ENCODE measurements at regions not wholly inside any gene's neighbourhood (a gene's known extent, or its start where the extent isn't known, plus 50 kb on each side); places are given as distances from the start of the nearest gene placed in this dataset.

- Histone ChIP-seq H3K27ac (ENCODE audit: low read depth in 1 of 2, low read length in 1 of 2) (no peak overlapping the region), H3K9me3 (ENCODE audit: control insufficient read depth in 4 of 4, insufficient read depth in 3 of 4, low read length in 3 of 4) (peaks cover 0 to 10% (median under 1%) of the 10 kb centered on the region in 4 donors), H3K4me3 (no peak overlapping the region), H3K27me3 (ENCODE audit: control insufficient read depth in 3 of 3, insufficient read depth in 3 of 3, low read length in 2 of 3) (no peaks in the 10 kb centered on the region), H3K36me3 (ENCODE audit: control insufficient read depth in 4 of 4, insufficient read depth in 4 of 4, low read length in 4 of 4) (no peaks in the 10 kb centered on the region), H3K9ac (ENCODE audit: insufficient read depth in 1 of 2, low read length in 2 of 2) (no peak overlapping the region), H3K4me1 (ENCODE audit: control insufficient read depth in 5 of 5, insufficient read depth in 5 of 5, low read length in 5 of 5) (no peaks in the 10 kb centered on the region)
- 80 to 90% methylated on average over 3 of the region's 3 CpGs for WGBS, 2 donors
- ATAC-seq (ENCODE audit: insufficient read depth, low FRiP score) = no peak
- DNase-seq = no peak
- TF ChIP-seq CTCF (IDR thresholded peaks at IDR 0.05; ENCODE audit: control extremely low read depth, extremely low read depth) = no peak
These were observed 363.8 kb upstream of the CDH18 start for GRCh38 chr5:20351849-20352248.

GRCh38 chr5:20348321-20348720 lies 360.3 kb upstream of the CDH18 start:
- H3K9me3 ChIP-seq (ENCODE audit: control insufficient read depth in 4 of 4, insufficient read depth in 3 of 4, low read length in 3 of 4) = peaks cover 0 to 10% (median 2%) of the 10 kb centered on the region in 4 donors
- no peaks in the 10 kb centered on the region for H3K27me3 ChIP-seq (ENCODE audit: control insufficient read depth in 3 of 3, insufficient read depth in 3 of 3, low read length in 2 of 3)
- no peak for ATAC-seq (ENCODE audit: insufficient read depth, low FRiP score)
- no peak overlapping the region for H3K27ac ChIP-seq (ENCODE audit: low read depth in 1 of 2, low read length in 1 of 2)
- no peaks in the 10 kb centered on the region for H3K4me1 ChIP-seq (ENCODE audit: control insufficient read depth in 5 of 5, insufficient read depth in 5 of 5, low read length in 5 of 5)
- no peak for TF ChIP-seq CTCF (IDR thresholded peaks at IDR 0.05; ENCODE audit: control extremely low read depth, extremely low read depth)
- no peaks in the 10 kb centered on the region for H3K36me3 ChIP-seq (ENCODE audit: control insufficient read depth in 4 of 4, insufficient read depth in 4 of 4, low read length in 4 of 4)
- no peak overlapping the region for H3K9ac ChIP-seq (ENCODE audit: insufficient read depth in 1 of 2, low read length in 2 of 2)
- WGBS, 2 donors = 43 to 50% methylated on average over 1 of the region's 1 CpG
- no peak for DNase-seq
- H3K4me3 ChIP-seq = no peak overlapping the region

- Histone ChIP-seq H3K4me3 (no peak overlapping the region), H3K9me3 (ENCODE audit: control insufficient read depth in 4 of 4, insufficient read depth in 3 of 4, low read length in 3 of 4) (peaks cover 0 to 10% (median 2%) of the 10 kb centered on the region in 4 donors), H3K27me3 (ENCODE audit: control insufficient read depth in 3 of 3, insufficient read depth in 3 of 3, low read length in 2 of 3) (no peaks in the 10 kb centered on the region), H3K27ac (ENCODE audit: low read depth in 1 of 2, low read length in 1 of 2) (no peak overlapping the region), H3K9ac (ENCODE audit: insufficient read depth in 1 of 2, low read length in 2 of 2) (no peak overlapping the region), H3K36me3 (ENCODE audit: control insufficient read depth in 4 of 4, insufficient read depth in 4 of 4, low read length in 4 of 4) (no peaks in the 10 kb centered on the region), H3K4me1 (ENCODE audit: control insufficient read depth in 5 of 5, insufficient read depth in 5 of 5, low read length in 5 of 5) (no peaks in the 10 kb centered on the region)
- ATAC-seq (ENCODE audit: insufficient read depth, low FRiP score) = no peak
- TF ChIP-seq CTCF (IDR thresholded peaks at IDR 0.05; ENCODE audit: control extremely low read depth, extremely low read depth) = no peak
- WGBS, 2 donors = 81 to 90% methylated on average over 2 of the region's 2 CpGs
- no peak for DNase-seq
These were observed 359.3 kb upstream of the CDH18 start for GRCh38 chr5:20347334-20347733.

GRCh38 chr5:20340126-20340525 lies 352.1 kb upstream of the CDH18 start:
- H3K27me3 ChIP-seq (ENCODE audit: control insufficient read depth in 3 of 3, insufficient read depth in 3 of 3, low read length in 2 of 3) = no peaks in the 10 kb centered on the region
- H3K9me3 ChIP-seq (ENCODE audit: control insufficient read depth in 4 of 4, insufficient read depth in 3 of 4, low read length in 3 of 4) = peaks cover 0 to 2% (median 0%) of the 10 kb centered on the region in 4 donors
- ATAC-seq (ENCODE audit: insufficient read depth, low FRiP score) (no peak), DNase-seq (no peak)
- 62 to 65% methylated on average over 3 of the region's 3 CpGs for WGBS, 2 donors
- no peak overlapping the region for H3K9ac ChIP-seq (ENCODE audit: insufficient read depth in 1 of 2, low read length in 2 of 2)
- no peak overlapping the region for H3K4me3 ChIP-seq
- TF ChIP-seq CTCF (IDR thresholded peaks at IDR 0.05; ENCODE audit: control extremely low read depth, extremely low read depth) = no peak
- H3K4me1 ChIP-seq (ENCODE audit: control insufficient read depth in 5 of 5, insufficient read depth in 5 of 5, low read length in 5 of 5) = no peaks in the 10 kb centered on the region
- H3K36me3 ChIP-seq (ENCODE audit: control insufficient read depth in 4 of 4, insufficient read depth in 4 of 4, low read length in 4 of 4) = no peaks in the 10 kb centered on the region
- no peak overlapping the region for H3K27ac ChIP-seq (ENCODE audit: low read depth in 1 of 2, low read length in 1 of 2)

Data from lung (tissue), 11 donors.